ENCODE measurements at regions not wholly inside any gene's neighbourhood (a gene's known extent, or its start where the extent isn't known, plus 50 kb on each side); places are given as distances from the start of the nearest gene placed in this dataset.

DNA sequence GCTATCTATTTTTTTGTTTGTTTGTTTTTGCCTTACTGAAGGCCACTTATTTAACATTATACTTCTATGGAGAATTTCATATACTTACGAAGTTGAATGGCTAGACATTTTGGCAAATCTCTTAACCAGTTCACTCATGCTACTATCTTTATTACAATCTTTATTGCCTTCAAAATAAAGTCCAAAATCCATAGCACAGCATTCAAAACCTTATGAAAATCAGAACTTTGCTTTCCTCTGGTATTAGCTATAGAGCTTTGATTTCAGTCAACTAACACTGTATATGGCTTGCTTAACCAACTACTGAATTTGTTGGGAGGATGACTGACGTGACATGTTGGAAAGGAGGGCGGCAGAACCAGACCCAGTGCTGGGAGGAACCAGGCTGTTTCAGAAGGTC is 571.1 kb downstream of the LMO4 start:
- ChIA-PET POLR2A (no interaction called here), CTCF (interaction anchor here (0.6 kb wide), 1 partner anchor 25 kb away, joined by 3 read pairs; no protein-coding TSS in a partner anchor), SMC1A (ENCODE audit: uncharacterized antibody, unreplicated experiment) (no interaction called here), RAD21 (ENCODE audit: unreplicated experiment) (no interaction called here)
- H3K4me2 ChIP-seq (ENCODE audit: control insufficient read depth, insufficient read depth) = no peak overlapping the region
- H3K9me3 ChIP-seq (replicated peaks; ENCODE audit: control insufficient read depth, insufficient read depth, low read length) = no peaks in the 10 kb centered on the region
- H3K4me3 ChIP-seq = no peak overlapping the region
- ATAC-seq = no peak
- FAIRE-seq = no peak
- no peak for TF ChIP-seq REST (IDR thresholded peaks at IDR 0.05; ENCODE audit: low read depth, low read length)
- TF ChIP-seq ZSCAN29 (IDR thresholded peaks at IDR 0.05) = no peak
- no peak for TF ChIP-seq MLLT1 (IDR thresholded peaks at IDR 0.05)
- no peak overlapping the region for H2AFZ ChIP-seq (ENCODE audit: control insufficient read depth, low read depth, low read length)
- no peaks in the 10 kb centered on the region for H3K79me2 ChIP-seq (ENCODE audit: control insufficient read depth, insufficient read depth, low read length)
- no peak overlapping the region for H3K9ac ChIP-seq (ENCODE audit: control insufficient read depth, insufficient read depth, low read length)
- H3K27ac ChIP-seq (ENCODE audit: control insufficient read depth, insufficient read depth) = no peak overlapping the region
- no TSS peak for BruUV-seq (replicated peaks)
- no peaks in the 10 kb centered on the region for H3K36me3 ChIP-seq (ENCODE audit: control insufficient read depth in 2 of 2, insufficient read depth in 2 of 2, low read length in 1 of 2)
- H3K4me1 ChIP-seq (ENCODE audit: control insufficient read depth, insufficient read depth, low read length) = no peaks in the 10 kb centered on the region
- no peak for DNase-seq (ENCODE audit: low read depth, low spot score)
- H4K20me1 ChIP-seq (ENCODE audit: control insufficient read depth, insufficient read depth) = no peaks in the 10 kb centered on the region
- WGBS (ENCODE audit: insufficient coverage, insufficient replicate concordance, low lambda C conversion rate, missing lambda C conversion rate) = 18% methylated on average over 3 of the region's 3 CpGs
- in situ Hi-C loops (cut with MboI) (no loop called here), intact Hi-C loops (cut with micrococcal nuclease; ENCODE audit: unreplicated experiment) (no loop called here)
- no peaks in the 10 kb centered on the region; a peak in 1 of 4 replicates for H3K27me3 ChIP-seq (replicated peaks in 1 of 2; ENCODE audit: control insufficient read depth in 2 of 2, insufficient read depth in 2 of 2, low read length in 1 of 2)

Measured in GM12878 (cell line).